Naive thymus-derived CD4-positive, alpha-beta T cell (primary cell): ENCODE measurements at regions not wholly inside any gene's neighbourhood (a gene's known extent, or its start where the extent isn't known, plus 50 kb on each side); places are given as distances from the start of the nearest gene placed in this dataset.
"Not testable (repeated sequence)": the region's sequence is repeated elsewhere in the genome, so short reads cannot be mapped to it uniquely, and the experiment has no call there.

Experiments used
- ATAC-seq: fragments of 150-1000 bp; cut with Tn5 transposase; 2 replicates; pipeline ENCODE4 v1.10.0; 2021; ENCODE audit warnings: mild to moderate bottlenecking, moderate library complexity
- CTCF ChIA-PET: fragments of 350-600 bp; sonication (Branson Sonifier 250); formaldehyde crosslinking; loops from one replicate; lab custom pipeline; 2021; ENCODE audit warnings: antibody characterized with exemption; lab: Charles Lee
- POLR2A ChIA-PET: fragments of 350-600 bp; sonication (Branson Sonifier 250); formaldehyde crosslinking; loops from one replicate; lab custom pipeline; 2021; ENCODE audit warnings: antibody characterized with exemption, inconsistent platforms; lab: Charles Lee
- DNase-seq, 9 donors: peaks; one replicate each; pipeline versions ENCODE4 v3.0.0 to v3.0.0-alpha.2; 2020 to 2022; ENCODE audit warnings: mixed read lengths in 1 of 9
- H3K27ac ChIP-seq: one replicate; pipeline ENCODE4 v1.7.0; 2013; ENCODE audit warnings: mild to moderate bottlenecking, low read depth, low read length, moderate library complexity
- H3K27me3 ChIP-seq, 2 donors: one replicate each; pipeline ENCODE4 v1.7.0; 2013; ENCODE audit warnings: low read length in 2 of 2, mild to moderate bottlenecking in 2 of 2, moderate library complexity in 2 of 2; ENCODE audit not compliant: control insufficient read depth in 2 of 2, insufficient read depth in 2 of 2
- H3K36me3 ChIP-seq, 3 experiments: 1 replicate in 2 of 3; 2 replicates in 1 of 3; pipeline ENCODE4 v1.7.0; 2013; ENCODE audit warnings: low read length in 3 of 3, mild to moderate bottlenecking in 3 of 3, moderate library complexity in 1 of 3; ENCODE audit not compliant: insufficient read depth in 3 of 3, control insufficient read depth in 2 of 3
- H3K4me1 ChIP-seq, 2 donors: one replicate each; pipeline ENCODE4 v1.7.0; 2013; ENCODE audit warnings: low read length in 2 of 2, mild to moderate bottlenecking in 2 of 2, moderate library complexity in 1 of 2; ENCODE audit not compliant: control insufficient read depth in 2 of 2, insufficient read depth in 2 of 2
- H3K4me3 ChIP-seq: 2 replicates; pipeline ENCODE4 v1.7.0; 2013; ENCODE audit warnings: mild to moderate bottlenecking, low read length
- H3K9me3 ChIP-seq, 3 experiments: 1 replicate in 2 of 3; 2 replicates in 1 of 3; pipeline ENCODE4 v1.7.0; 2013; ENCODE audit warnings: low read length in 3 of 3; ENCODE audit not compliant: control insufficient read depth in 2 of 3
- H3K27ac Mint-ChIP-seq, 9 donors: one replicate each; pipeline ENCODE4 v1.8.0; 2020 to 2022; ENCODE audit warnings: mixed read lengths in 9 of 9, mild to moderate bottlenecking in 8 of 9, moderate library complexity in 5 of 9, inconsistent platforms in 2 of 9
- H3K27me3 Mint-ChIP-seq, 5 donors: one replicate each; pipeline ENCODE4 v1.8.0; 2021 to 2022; ENCODE audit warnings: mixed read lengths in 5 of 5, mild to moderate bottlenecking in 1 of 5
- H3K36me3 Mint-ChIP-seq, 5 donors: one replicate each; pipeline ENCODE4 v1.8.0; 2020 to 2022; ENCODE audit warnings: mixed read lengths in 5 of 5, mild to moderate bottlenecking in 3 of 5, inconsistent platforms in 1 of 5
- H3K4me1 Mint-ChIP-seq, 7 donors: one replicate each; pipeline ENCODE4 v1.8.0; 2020 to 2022; ENCODE audit warnings: mixed read lengths in 7 of 7, mild to moderate bottlenecking in 3 of 7, inconsistent platforms in 1 of 7
- H3K4me3 Mint-ChIP-seq, 10 donors: one replicate each; pipeline ENCODE4 v1.8.0; 2020 to 2022; ENCODE audit warnings: mild to moderate bottlenecking in 10 of 10, mixed read lengths in 10 of 10, moderate library complexity in 6 of 10, inconsistent platforms in 2 of 10
- H3K9me3 Mint-ChIP-seq, 11 donors: one replicate each; pipeline ENCODE4 v1.8.0; 2020 to 2022; ENCODE audit warnings: mixed read lengths in 11 of 11, mild to moderate bottlenecking in 4 of 11, inconsistent platforms in 1 of 11, moderate library complexity in 1 of 11
- intact Hi-C, 2 donors: fragments of 100-400 bp; cut with micrococcal nuclease; formaldehyde crosslinking; loops; one replicate each; pipeline ENCODE4 v1.15.1; 2023

DNA sequence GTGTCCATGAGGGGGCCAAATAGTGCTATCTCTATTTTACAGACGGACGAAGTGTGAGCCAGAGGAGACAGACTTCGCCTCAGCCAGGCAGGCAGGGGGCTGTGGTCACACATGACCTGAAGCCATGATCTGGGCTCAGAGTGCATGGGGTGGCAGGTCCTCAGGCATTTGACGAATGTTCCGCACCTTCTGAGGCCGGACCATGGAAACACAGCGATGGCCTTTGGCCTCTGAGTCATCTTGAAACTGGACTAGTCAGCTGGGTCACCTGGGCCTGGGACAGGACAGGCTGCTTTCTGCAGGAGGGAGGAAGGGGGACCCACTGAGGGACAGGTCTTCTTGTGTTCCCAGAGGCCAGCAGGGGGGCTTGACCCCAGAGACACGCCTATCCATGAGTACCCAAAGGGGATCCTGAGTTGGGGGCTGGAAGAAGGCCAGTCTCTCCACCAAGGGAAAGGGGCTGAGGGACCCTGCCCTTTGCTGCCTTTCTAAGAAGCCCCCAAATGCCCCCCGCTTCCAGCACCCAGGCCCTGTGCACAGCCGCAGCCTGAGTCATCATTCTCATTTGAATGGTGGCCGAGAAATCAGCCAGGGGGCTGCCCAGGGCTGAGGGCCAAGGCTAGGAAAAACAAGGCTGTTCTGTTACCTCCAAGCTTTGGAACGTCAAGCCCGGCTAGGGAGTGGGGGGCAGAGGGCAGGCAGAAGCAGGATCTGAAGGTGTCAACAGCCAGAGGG, 142.9 kb downstream of the GTF2IRD2B start:
- H3K36me3 Mint-ChIP-seq, H3K27ac ChIP-seq, H3K4me3 Mint-ChIP-seq, CTCF ChIA-PET, H3K27me3 ChIP-seq, H3K9me3 ChIP-seq, H3K4me3 ChIP-seq, ATAC-seq, H3K27ac Mint-ChIP-seq, H3K27me3 Mint-ChIP-seq, DNase-seq, intact Hi-C loops, H3K9me3 Mint-ChIP-seq, H3K36me3 ChIP-seq, H3K4me1 ChIP-seq, POLR2A ChIA-PET, H3K4me1 Mint-ChIP-seq: not testable (repeated sequence)

GRCh38 chr7:75235827-75236167, 143.4 kb downstream of the GTF2IRD2B start:
- ATAC-seq, H3K4me1 ChIP-seq, H3K27ac ChIP-seq, H3K9me3 Mint-ChIP-seq, POLR2A ChIA-PET, H3K9me3 ChIP-seq, intact Hi-C loops, H3K27me3 ChIP-seq, CTCF ChIA-PET, H3K4me1 Mint-ChIP-seq, H3K36me3 ChIP-seq, H3K36me3 Mint-ChIP-seq, H3K4me3 Mint-ChIP-seq, H3K27me3 Mint-ChIP-seq, H3K27ac Mint-ChIP-seq, H3K4me3 ChIP-seq, DNase-seq: not testable (repeated sequence)

- peak overlapping the region in 5 of 10 donors; percentile 38 to 80 (median 44) for H3K4me3 Mint-ChIP-seq
- POLR2A ChIA-PET, H3K27ac Mint-ChIP-seq, H3K27me3 ChIP-seq, H3K4me1 Mint-ChIP-seq, intact Hi-C loops, H3K36me3 Mint-ChIP-seq, H3K9me3 ChIP-seq, H3K4me1 ChIP-seq, H3K27ac ChIP-seq, H3K4me3 ChIP-seq, H3K9me3 Mint-ChIP-seq, CTCF ChIA-PET, H3K27me3 Mint-ChIP-seq, H3K36me3 ChIP-seq: not testable (repeated sequence)
- ATAC-seq (peak; percentile 96), DNase-seq (peak; percentile 15 to 69 (median 62))
Measured at GRCh38 chr7:75237255-75238187, 145.1 kb downstream of the GTF2IRD2B start.

- H3K27me3 ChIP-seq, H3K36me3 Mint-ChIP-seq, CTCF ChIA-PET, H3K4me1 ChIP-seq, H3K27ac ChIP-seq, ATAC-seq, intact Hi-C loops, H3K4me3 ChIP-seq, H3K27me3 Mint-ChIP-seq, H3K4me3 Mint-ChIP-seq, POLR2A ChIA-PET, DNase-seq, H3K9me3 ChIP-seq, H3K36me3 ChIP-seq, H3K4me1 Mint-ChIP-seq, H3K27ac Mint-ChIP-seq, H3K9me3 Mint-ChIP-seq: not testable (repeated sequence)
Measured at GRCh38 chr7:75238309-75238708, 145.9 kb downstream of the GTF2IRD2B start.

- ATAC-seq, H3K4me3 ChIP-seq, intact Hi-C loops, H3K4me1 ChIP-seq, H3K27ac ChIP-seq, H3K4me1 Mint-ChIP-seq, H3K4me3 Mint-ChIP-seq, H3K27me3 Mint-ChIP-seq, H3K27ac Mint-ChIP-seq, POLR2A ChIA-PET, H3K9me3 Mint-ChIP-seq, DNase-seq, H3K36me3 Mint-ChIP-seq, H3K36me3 ChIP-seq, CTCF ChIA-PET, H3K9me3 ChIP-seq, H3K27me3 ChIP-seq: not testable (repeated sequence)
Measured at GRCh38 chr7:75243638-75244037, 151.2 kb downstream of the GTF2IRD2B start.

DNA sequence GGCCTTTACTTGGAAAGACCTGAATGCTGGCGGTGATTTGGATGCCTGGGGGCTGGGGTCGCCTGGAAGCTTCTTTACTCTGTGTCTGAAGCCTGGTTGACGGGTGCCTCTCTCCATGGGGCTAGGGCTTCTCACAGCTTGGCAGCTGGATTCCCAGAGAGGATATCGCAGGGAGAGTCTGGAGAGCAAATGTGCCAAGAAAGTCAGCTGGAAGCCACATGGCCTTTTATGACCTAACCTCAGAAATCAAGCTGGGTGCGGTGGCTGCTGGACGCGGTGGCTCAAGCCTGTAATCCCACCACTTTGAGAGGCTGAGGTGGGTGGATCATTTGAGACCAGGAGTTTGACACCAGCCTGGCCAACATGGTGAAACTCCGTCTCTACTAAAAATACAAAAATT, 147.2 kb upstream of the TRIM73 start:
- POLR2A ChIA-PET, result not testable (repeated sequence)

GRCh38 chr7:75254238-75254637, 141.2 kb upstream of the TRIM73 start:
- H3K4me3 Mint-ChIP-seq, H3K27me3 Mint-ChIP-seq, ATAC-seq, H3K9me3 ChIP-seq, CTCF ChIA-PET, H3K4me3 ChIP-seq, POLR2A ChIA-PET, H3K27me3 ChIP-seq, DNase-seq, H3K4me1 Mint-ChIP-seq, H3K4me1 ChIP-seq, H3K9me3 Mint-ChIP-seq, intact Hi-C loops, H3K27ac ChIP-seq, H3K27ac Mint-ChIP-seq, H3K36me3 ChIP-seq, H3K36me3 Mint-ChIP-seq: not testable (repeated sequence)

More for the DNA sequence above, 147.2 kb upstream of the TRIM73 start:
- H3K27ac ChIP-seq, ATAC-seq, H3K4me3 ChIP-seq, H3K27me3 ChIP-seq, H3K9me3 ChIP-seq, H3K9me3 Mint-ChIP-seq, CTCF ChIA-PET, H3K36me3 Mint-ChIP-seq, H3K36me3 ChIP-seq, intact Hi-C loops, H3K27ac Mint-ChIP-seq, H3K4me1 Mint-ChIP-seq, H3K4me1 ChIP-seq, H3K27me3 Mint-ChIP-seq, DNase-seq, H3K4me3 Mint-ChIP-seq: not testable (repeated sequence)
